SK-N-SH treated with all-trans-retinoic acid at 6 μM for 48 hours (cell line): ENCODE measurements at regions not wholly inside any gene's neighbourhood (a gene's known extent, or its start where the extent isn't known, plus 50 kb on each side); places are given as distances from the start of the nearest gene placed in this dataset.

Experiments
- BACH2 ChIP-seq: fragments of 250-450 bp; sonication (Bioruptor Pico); IDR thresholded peaks from 2 replicates; pipeline ENCODE4 v1.9.0; 2021; ENCODE audit warnings: mild to moderate bottlenecking, borderline replicate concordance
- GLIS3 ChIP-seq: fragments of 250-450 bp; sonication (Bioruptor Pico); IDR thresholded peaks from 2 replicates; pipeline ENCODE4 v1.5.0; 2020; ENCODE audit warnings: mild to moderate bottlenecking, moderate library complexity
- ZFP3 ChIP-seq: fragments of 250-450 bp; sonication (Bioruptor Pico); IDR thresholded peaks from 2 replicates; pipeline ENCODE4 v1.5.0; 2020; ENCODE audit warnings: mild to moderate bottlenecking, moderate library complexity
- ZNF565 ChIP-seq: fragments of 450-650 bp; formaldehyde crosslinking; conservative IDR thresholded peaks from 2 replicates; pipeline ENCODE4 v1.5.0; 2020; ENCODE audit warnings: low read depth, mild to moderate bottlenecking, moderate library complexity
- TF ChIP-seq, protein P1 (sequence below): fragments of 250-450 bp; sonication (Bioruptor Pico); IDR thresholded peaks from 2 replicates; pipeline ENCODE4 v1.8.0; 2021; ENCODE audit warnings: low read depth, mild to moderate bottlenecking, moderate library complexity, borderline replicate concordance
- TF ChIP-seq, protein P2 (sequence below): fragments of 250-450 bp; sonication (Bioruptor Pico); IDR thresholded peaks from 2 replicates; pipeline ENCODE4 v1.8.0; 2020; ENCODE audit warnings: mild to moderate bottlenecking, moderate library complexity, borderline replicate concordance
- TF ChIP-seq, protein P3 (sequence below): fragments of 250-450 bp; sonication (Bioruptor Pico); IDR thresholded peaks from 2 replicates; pipeline ENCODE4 v1.5.0; 2020; ENCODE audit warnings: mild to moderate bottlenecking, moderate library complexity

DNA sequence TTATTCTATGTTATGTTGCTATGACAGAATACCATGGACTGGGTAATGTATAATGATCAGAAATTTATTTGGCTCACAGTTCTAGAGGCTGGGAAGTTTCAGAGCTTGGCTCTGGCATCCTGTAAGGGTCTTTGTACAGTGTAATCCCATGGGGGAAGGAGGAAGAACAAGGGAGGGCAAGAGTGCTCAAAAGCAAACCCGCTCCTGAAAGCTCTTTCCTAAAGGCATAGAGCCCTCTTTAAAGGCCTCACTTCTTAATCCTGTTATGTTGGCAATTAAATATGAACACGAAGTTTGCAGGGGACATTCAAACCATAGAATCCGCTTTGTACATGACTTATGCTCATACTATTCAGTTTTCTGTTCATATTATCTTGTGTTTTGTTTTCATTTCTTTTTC lies 191.3 kb upstream of the CTSO start:
- TF ChIP-seq ZNF565 (CRISPR knock-in tag) (no peak), GLIS3 (CRISPR knock-in tag) (no peak), ZFP3 (CRISPR knock-in tag) (no peak), BACH2 (CRISPR knock-in tag) (no peak)
- TF ChIP-seq, protein P1, sequence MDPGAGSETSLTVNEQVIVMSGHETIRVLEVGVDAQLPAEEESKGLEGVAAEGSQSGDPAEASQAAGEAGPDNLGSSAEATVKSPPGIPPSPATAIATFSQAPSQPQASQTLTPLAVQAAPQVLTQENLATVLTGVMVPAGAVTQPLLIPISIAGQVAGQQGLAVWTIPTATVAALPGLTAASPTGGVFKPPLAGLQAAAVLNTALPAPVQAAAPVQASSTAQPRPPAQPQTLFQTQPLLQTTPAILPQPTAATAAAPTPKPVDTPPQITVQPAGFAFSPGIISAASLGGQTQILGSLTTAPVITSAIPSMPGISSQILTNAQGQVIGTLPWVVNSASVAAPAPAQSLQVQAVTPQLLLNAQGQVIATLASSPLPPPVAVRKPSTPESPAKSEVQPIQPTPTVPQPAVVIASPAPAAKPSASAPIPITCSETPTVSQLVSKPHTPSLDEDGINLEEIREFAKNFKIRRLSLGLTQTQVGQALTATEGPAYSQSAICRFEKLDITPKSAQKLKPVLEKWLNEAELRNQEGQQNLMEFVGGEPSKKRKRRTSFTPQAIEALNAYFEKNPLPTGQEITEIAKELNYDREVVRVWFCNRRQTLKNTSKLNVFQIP (CRISPR knock-in tag): no peak
- TF ChIP-seq, protein P2, sequence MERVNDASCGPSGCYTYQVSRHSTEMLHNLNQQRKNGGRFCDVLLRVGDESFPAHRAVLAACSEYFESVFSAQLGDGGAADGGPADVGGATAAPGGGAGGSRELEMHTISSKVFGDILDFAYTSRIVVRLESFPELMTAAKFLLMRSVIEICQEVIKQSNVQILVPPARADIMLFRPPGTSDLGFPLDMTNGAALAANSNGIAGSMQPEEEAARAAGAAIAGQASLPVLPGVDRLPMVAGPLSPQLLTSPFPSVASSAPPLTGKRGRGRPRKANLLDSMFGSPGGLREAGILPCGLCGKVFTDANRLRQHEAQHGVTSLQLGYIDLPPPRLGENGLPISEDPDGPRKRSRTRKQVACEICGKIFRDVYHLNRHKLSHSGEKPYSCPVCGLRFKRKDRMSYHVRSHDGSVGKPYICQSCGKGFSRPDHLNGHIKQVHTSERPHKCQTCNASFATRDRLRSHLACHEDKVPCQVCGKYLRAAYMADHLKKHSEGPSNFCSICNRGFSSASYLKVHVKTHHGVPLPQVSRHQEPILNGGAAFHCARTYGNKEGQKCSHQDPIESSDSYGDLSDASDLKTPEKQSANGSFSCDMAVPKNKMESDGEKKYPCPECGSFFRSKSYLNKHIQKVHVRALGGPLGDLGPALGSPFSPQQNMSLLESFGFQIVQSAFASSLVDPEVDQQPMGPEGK (CRISPR knock-in tag): no peak
- TF ChIP-seq, protein P3, sequence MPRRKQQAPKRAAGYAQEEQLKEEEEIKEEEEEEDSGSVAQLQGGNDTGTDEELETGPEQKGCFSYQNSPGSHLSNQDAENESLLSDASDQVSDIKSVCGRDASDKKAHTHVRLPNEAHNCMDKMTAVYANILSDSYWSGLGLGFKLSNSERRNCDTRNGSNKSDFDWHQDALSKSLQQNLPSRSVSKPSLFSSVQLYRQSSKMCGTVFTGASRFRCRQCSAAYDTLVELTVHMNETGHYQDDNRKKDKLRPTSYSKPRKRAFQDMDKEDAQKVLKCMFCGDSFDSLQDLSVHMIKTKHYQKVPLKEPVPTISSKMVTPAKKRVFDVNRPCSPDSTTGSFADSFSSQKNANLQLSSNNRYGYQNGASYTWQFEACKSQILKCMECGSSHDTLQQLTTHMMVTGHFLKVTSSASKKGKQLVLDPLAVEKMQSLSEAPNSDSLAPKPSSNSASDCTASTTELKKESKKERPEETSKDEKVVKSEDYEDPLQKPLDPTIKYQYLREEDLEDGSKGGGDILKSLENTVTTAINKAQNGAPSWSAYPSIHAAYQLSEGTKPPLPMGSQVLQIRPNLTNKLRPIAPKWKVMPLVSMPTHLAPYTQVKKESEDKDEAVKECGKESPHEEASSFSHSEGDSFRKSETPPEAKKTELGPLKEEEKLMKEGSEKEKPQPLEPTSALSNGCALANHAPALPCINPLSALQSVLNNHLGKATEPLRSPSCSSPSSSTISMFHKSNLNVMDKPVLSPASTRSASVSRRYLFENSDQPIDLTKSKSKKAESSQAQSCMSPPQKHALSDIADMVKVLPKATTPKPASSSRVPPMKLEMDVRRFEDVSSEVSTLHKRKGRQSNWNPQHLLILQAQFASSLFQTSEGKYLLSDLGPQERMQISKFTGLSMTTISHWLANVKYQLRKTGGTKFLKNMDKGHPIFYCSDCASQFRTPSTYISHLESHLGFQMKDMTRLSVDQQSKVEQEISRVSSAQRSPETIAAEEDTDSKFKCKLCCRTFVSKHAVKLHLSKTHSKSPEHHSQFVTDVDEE (CRISPR knock-in tag): no peak
